IMR-90 (cell line): ENCODE measurements at regions not wholly inside any gene's neighbourhood (a gene's known extent, or its start where the extent isn't known, plus 50 kb on each side); places are given as distances from the start of the nearest gene placed in this dataset.

ENCODE experiments used
- ATAC-seq: fragments of 200-7000 bp; cut with Tn5 transposase; 2 replicates; pipeline ENCODE4 v1.9.1; 2020; ENCODE audit warnings: low read depth, mild to moderate bottlenecking, moderate library complexity
- BruUV-seq: library from RNA; stranded (reverse); fragments of 400-500 nt; replicated peaks from 2 replicates; lab custom pipeline; 2021; lab: Mats Ljungman, UMichigan
- CTCF ChIA-PET: fragments of 300-600 bp; formaldehyde crosslinking; extraction: SDS; loops from one replicate; lab custom pipeline; 2021; ENCODE audit warnings: antibody characterized with exemption; lab: Yijun Ruan, JAX
- POLR2A ChIA-PET: fragments of 300-600 bp; sonication (Branson Sonifier 250); formaldehyde crosslinking; loops from one replicate; lab custom pipeline; 2022; ENCODE audit warnings: antibody characterized with exemption; ENCODE audit not compliant: unreplicated experiment; lab: Charles Lee
- DNase-seq: peaks from one replicate; pipeline ENCODE4 v3.0.0; 2013
- H2AFZ ChIP-seq: replicated peaks from 2 replicates; pipeline ENCODE3; 2013; ENCODE audit warnings: low read length, mild to moderate bottlenecking; ENCODE audit not compliant: poor library complexity
- H2AK5ac ChIP-seq: 2 replicates; pipeline ENCODE4 v1.6.1; 2013; ENCODE audit warnings: low read depth, low read length, inconsistent platforms
- H2AK9ac ChIP-seq: replicated peaks from 2 replicates; pipeline ENCODE3; 2013; ENCODE audit warnings: mild to moderate bottlenecking, low read depth, low read length, moderate library complexity; ENCODE audit not compliant: poor library complexity
- H2BK120ac ChIP-seq: 2 replicates; pipeline ENCODE4 v1.6.1; 2013; ENCODE audit warnings: low read depth, low read length, inconsistent platforms
- H2BK15ac ChIP-seq: 3 replicates; pipeline ENCODE4 v1.6.1; 2013; ENCODE audit warnings: low read depth, low read length, inconsistent platforms
- H2BK20ac ChIP-seq: 2 replicates; pipeline ENCODE4 v1.6.1; 2013; ENCODE audit warnings: low read depth, mild to moderate bottlenecking, inconsistent platforms, low read length, moderate library complexity
- H2BK5ac ChIP-seq: 2 replicates; pipeline ENCODE4 v1.6.1; 2013; ENCODE audit warnings: mild to moderate bottlenecking, low read depth, low read length, inconsistent platforms; ENCODE audit not compliant: poor library complexity, severe bottlenecking
- H3K14ac ChIP-seq: replicated peaks from 2 replicates; pipeline ENCODE4 v1.6.1; 2013; ENCODE audit warnings: low read depth, low read length, inconsistent platforms
- H3K18ac ChIP-seq: 2 replicates; pipeline ENCODE4 v1.6.1; 2013; ENCODE audit warnings: low read depth, low read length, control low read depth
- H3K23ac ChIP-seq: 2 replicates; pipeline ENCODE4 v1.6.1; 2013; ENCODE audit warnings: low read depth, low read length, inconsistent platforms
- H3K27ac ChIP-seq: 2 replicates; pipeline ENCODE4 v1.5.1; 2013; ENCODE audit warnings: mild to moderate bottlenecking, control low read depth, low read length; ENCODE audit not compliant: insufficient read depth
- H3K27me3 ChIP-seq: 2 replicates; pipeline ENCODE4 v1.6.1; 2013; ENCODE audit warnings: low read length; ENCODE audit not compliant: control insufficient read depth, insufficient read depth
- H3K36me3 ChIP-seq: 2 replicates; pipeline ENCODE4 v1.6.1; 2013; ENCODE audit warnings: low read length, mixed read lengths; ENCODE audit not compliant: control insufficient read depth, insufficient read depth
- H3K4ac ChIP-seq: 2 replicates; pipeline ENCODE4 v1.6.1; 2013; ENCODE audit warnings: low read depth, low read length, inconsistent platforms
- H3K4me1 ChIP-seq: 2 replicates; pipeline ENCODE4 v1.6.1; 2013; ENCODE audit warnings: low read length, mixed read lengths; ENCODE audit not compliant: control insufficient read depth, insufficient read depth
- H3K4me2 ChIP-seq: 2 replicates; pipeline ENCODE4 v1.6.1; 2013; ENCODE audit warnings: low read depth, mild to moderate bottlenecking, control low read depth, low read length, moderate library complexity
- H3K4me3 ChIP-seq: 2 replicates; pipeline ENCODE4 v1.5.1; 2013; ENCODE audit warnings: low read depth, mild to moderate bottlenecking, control low read depth, low read length, moderate library complexity; ENCODE audit not compliant: insufficient read depth
- H3K56ac ChIP-seq: 2 replicates; pipeline ENCODE4 v1.6.1; 2013; ENCODE audit warnings: low read length, inconsistent platforms; ENCODE audit not compliant: insufficient read depth; ENCODE audit errors: extremely low read depth
- H3K79me1 ChIP-seq, 2 experiments: 2 replicates each; pipeline ENCODE4 v1.6.1; 2013; ENCODE audit warnings: low read length in 2 of 2, inconsistent platforms in 1 of 2, low read depth in 1 of 2
- H3K9ac ChIP-seq: 2 replicates; pipeline ENCODE4 v1.6.1; 2013; ENCODE audit warnings: low read depth, low read length, control low read depth
- H3K9me1 ChIP-seq: 2 replicates; pipeline ENCODE4 v1.6.1; 2013; ENCODE audit warnings: low read length, inconsistent platforms; ENCODE audit not compliant: insufficient read depth
- H3K9me3 ChIP-seq: 2 replicates; pipeline ENCODE4 v1.6.1; 2013; ENCODE audit warnings: low read length; ENCODE audit not compliant: control insufficient read depth, insufficient read depth
- H4K20me1 ChIP-seq: 2 replicates; pipeline ENCODE4 v1.6.1; 2013; ENCODE audit warnings: low read length, inconsistent platforms; ENCODE audit not compliant: insufficient read depth
- H4K5ac ChIP-seq: 2 replicates; pipeline ENCODE4 v1.6.1; 2013; ENCODE audit warnings: mild to moderate bottlenecking, low read depth, low read length, control low read depth
- H4K8ac ChIP-seq, 2 experiments: 2 replicates each; pipeline ENCODE4 v1.6.1; 2013; ENCODE audit warnings: low read depth in 2 of 2, low read length in 2 of 2, control low read depth in 1 of 2, inconsistent platforms in 1 of 2
- H4K91ac ChIP-seq: 2 replicates; pipeline ENCODE4 v1.6.1; 2013; ENCODE audit warnings: low read depth, low read length, inconsistent platforms; ENCODE audit not compliant: insufficient read depth
- CEBPB ChIP-seq: IDR thresholded peaks from 2 replicates; pipeline ENCODE4 v1.6.1; 2012; ENCODE audit warnings: low read depth, low read length, improper control_type of control experiment
- FOS ChIP-seq: fragments of 150-350 bp; IDR thresholded peaks from 2 replicates; pipeline ENCODE4 v1.6.1; 2016; ENCODE audit warnings: low read depth, low read length
- MAFK ChIP-seq: IDR thresholded peaks from 2 replicates; pipeline ENCODE4 v1.6.1; 2012; ENCODE audit warnings: low read depth, low read length, improper control_type of control experiment
- MAZ ChIP-seq: IDR thresholded peaks from 2 replicates; pipeline ENCODE4 v1.6.1; 2012; ENCODE audit warnings: low read depth, mild to moderate bottlenecking, low read length, improper control_type of control experiment, moderate library complexity, borderline replicate concordance
- MXI1 ChIP-seq: IDR thresholded peaks from 2 replicates; pipeline ENCODE4 v1.6.1; 2012; ENCODE audit warnings: low read depth, mild to moderate bottlenecking, low read length, moderate library complexity, borderline replicate concordance
- NFE2L2 ChIP-seq: fragments of 150-350 bp; IDR thresholded peaks from 2 replicates; pipeline ENCODE4 v1.6.1; 2016; ENCODE audit warnings: low read depth, mild to moderate bottlenecking, low read length
- POLR2A ChIP-seq: IDR thresholded peaks from 2 replicates; pipeline ENCODE4 v1.6.1; 2012; ENCODE audit warnings: mild to moderate bottlenecking, low read depth, low read length
- RAD21 ChIP-seq: IDR thresholded peaks from 2 replicates; pipeline ENCODE4 v1.6.1; 2012; ENCODE audit warnings: low read length, improper control_type of control experiment
- RCOR1 ChIP-seq: IDR thresholded peaks from 2 replicates; pipeline ENCODE4 v1.6.1; 2012; ENCODE audit warnings: mild to moderate bottlenecking, low read length, improper control_type of control experiment; ENCODE audit not compliant: insufficient replicate concordance
- RFX5 ChIP-seq: IDR thresholded peaks from 2 replicates; pipeline ENCODE4 v1.8.0; 2012; ENCODE audit warnings: low read depth, mild to moderate bottlenecking, low read length, moderate library complexity
- dilution Hi-C: fragments of 300-500 bp; cut with HindIII; formaldehyde crosslinking; loops from one replicate; pipeline ENCODE4 v1.14.3; 2018; ENCODE audit warnings: low sequenced_read_pairs; ENCODE audit not compliant: unreplicated experiment
- in situ Hi-C: fragments of 300-500 bp; cut with MboI; formaldehyde crosslinking; loops from 3 replicates; pipeline ENCODE4 v1.14.3; 2019; ENCODE audit warnings: low sequenced_read_pairs, inconsistent platforms, mixed read lengths
- intact Hi-C: fragments of 100-400 bp; cut with micrococcal nuclease; formaldehyde crosslinking; loops from 2 replicates; pipeline ENCODE4 v1.10.0; 2022
- TF ChIP-seq, protein P1 (sequence below): fragments of 150-350 bp; IDR thresholded peaks from 2 replicates; pipeline ENCODE4 v1.6.1; 2017; ENCODE audit warnings: mild to moderate bottlenecking, antibody characterized with exemption, low read length, low read depth
- TF ChIP-seq, protein P2 (sequence below): fragments of 150-350 bp; IDR thresholded peaks from 2 replicates; pipeline ENCODE4 v1.6.1; 2016; ENCODE audit warnings: low read depth, mild to moderate bottlenecking, low read length, moderate library complexity, borderline replicate concordance

GRCh38 chr1:88168126-88168525, 515.9 kb upstream of the PKN2 start:
- H2AFZ ChIP-seq = no peak overlapping the region
- dilution Hi-C loops = no loop called here
- no peak overlapping the region for H4K91ac ChIP-seq
- no peak overlapping the region for H3K56ac ChIP-seq
- H4K8ac ChIP-seq = no peak overlapping the region
- no peak overlapping the region for H2AK9ac ChIP-seq
- H3K14ac ChIP-seq = no peak overlapping the region
- no peak overlapping the region for H2BK120ac ChIP-seq
- TF ChIP-seq RFX5 (no peak), RAD21 (no peak), POLR2A (no peak), FOS (no peak), MAFK (no peak), CEBPB (no peak), RCOR1 (no peak), NFE2L2 (no peak), MXI1 (no peak), MAZ (no peak)
- TF ChIP-seq, protein P1, sequence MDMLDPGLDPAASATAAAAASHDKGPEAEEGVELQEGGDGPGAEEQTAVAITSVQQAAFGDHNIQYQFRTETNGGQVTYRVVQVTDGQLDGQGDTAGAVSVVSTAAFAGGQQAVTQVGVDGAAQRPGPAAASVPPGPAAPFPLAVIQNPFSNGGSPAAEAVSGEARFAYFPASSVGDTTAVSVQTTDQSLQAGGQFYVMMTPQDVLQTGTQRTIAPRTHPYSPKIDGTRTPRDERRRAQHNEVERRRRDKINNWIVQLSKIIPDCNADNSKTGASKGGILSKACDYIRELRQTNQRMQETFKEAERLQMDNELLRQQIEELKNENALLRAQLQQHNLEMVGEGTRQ = no peak
- TF ChIP-seq, protein P2, sequence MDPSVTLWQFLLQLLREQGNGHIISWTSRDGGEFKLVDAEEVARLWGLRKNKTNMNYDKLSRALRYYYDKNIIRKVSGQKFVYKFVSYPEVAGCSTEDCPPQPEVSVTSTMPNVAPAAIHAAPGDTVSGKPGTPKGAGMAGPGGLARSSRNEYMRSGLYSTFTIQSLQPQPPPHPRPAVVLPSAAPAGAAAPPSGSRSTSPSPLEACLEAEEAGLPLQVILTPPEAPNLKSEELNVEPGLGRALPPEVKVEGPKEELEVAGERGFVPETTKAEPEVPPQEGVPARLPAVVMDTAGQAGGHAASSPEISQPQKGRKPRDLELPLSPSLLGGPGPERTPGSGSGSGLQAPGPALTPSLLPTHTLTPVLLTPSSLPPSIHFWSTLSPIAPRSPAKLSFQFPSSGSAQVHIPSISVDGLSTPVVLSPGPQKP = no peak
- no peak overlapping the region for H4K5ac ChIP-seq
- no peak overlapping the region for H2BK20ac ChIP-seq
- no peaks in the 10 kb centered on the region for H3K9me1 ChIP-seq
- in situ Hi-C loops = no loop called here
- no peak overlapping the region for H3K4me2 ChIP-seq
- H3K9ac ChIP-seq = no peak overlapping the region
- H3K4ac ChIP-seq = no peak overlapping the region
- no peak overlapping the region for H2AK5ac ChIP-seq
- POLR2A ChIA-PET = no interaction called here
- H3K27ac ChIP-seq = no peak overlapping the region
- H4K20me1 ChIP-seq = no peaks in the 10 kb centered on the region
- H3K18ac ChIP-seq = no peak overlapping the region
- no TSS peak for BruUV-seq
- peaks cover 2% of the 10 kb centered on the region; the same call in 1 of the 2 replicates for H3K27me3 ChIP-seq
- H2BK5ac ChIP-seq = no peak overlapping the region
- CTCF ChIA-PET = interaction anchor here (1.2 kb wide), 1 partner anchor 13 kb away, joined by 3 read pairs; no protein-coding TSS in a partner anchor
- H3K23ac ChIP-seq = no peak overlapping the region
- intact Hi-C loops = no loop called here
- DNase-seq (no peak), ATAC-seq (no peak)
- no peaks in the 10 kb centered on the region for H3K36me3 ChIP-seq
- H3K9me3 ChIP-seq = no peaks in the 10 kb centered on the region
- no peaks in the 10 kb centered on the region for H3K79me1 ChIP-seq
- H2BK15ac ChIP-seq = no peak overlapping the region
- no peaks in the 10 kb centered on the region for H3K4me1 ChIP-seq
- H3K4me3 ChIP-seq = no peak overlapping the region
